ENCODE measurements at regions not wholly inside any gene's neighbourhood (a gene's known extent, or its start where the extent isn't known, plus 50 kb on each side); places are given as distances from the start of the nearest gene placed in this dataset.

DNA sequence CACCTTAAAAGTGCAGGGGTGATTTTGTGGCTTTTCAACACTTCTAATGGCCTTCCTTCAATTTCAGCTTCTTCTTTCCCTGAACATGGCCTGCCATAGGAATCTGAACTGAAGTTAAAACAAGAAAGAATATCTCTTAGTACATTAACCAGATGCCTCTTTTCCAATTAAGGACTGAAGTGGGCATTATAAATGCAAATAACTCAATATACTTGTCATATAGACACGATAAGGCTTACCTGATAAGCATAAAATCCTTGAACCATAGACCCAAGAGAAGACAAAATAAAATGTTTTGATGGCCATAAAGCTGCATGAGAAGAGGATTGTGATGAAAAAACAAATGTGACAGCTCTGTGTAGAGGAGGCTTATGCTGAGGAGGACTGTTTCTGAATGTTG, 173.1 kb downstream of the MC4R start:
- TF ChIP-seq, protein P1, sequence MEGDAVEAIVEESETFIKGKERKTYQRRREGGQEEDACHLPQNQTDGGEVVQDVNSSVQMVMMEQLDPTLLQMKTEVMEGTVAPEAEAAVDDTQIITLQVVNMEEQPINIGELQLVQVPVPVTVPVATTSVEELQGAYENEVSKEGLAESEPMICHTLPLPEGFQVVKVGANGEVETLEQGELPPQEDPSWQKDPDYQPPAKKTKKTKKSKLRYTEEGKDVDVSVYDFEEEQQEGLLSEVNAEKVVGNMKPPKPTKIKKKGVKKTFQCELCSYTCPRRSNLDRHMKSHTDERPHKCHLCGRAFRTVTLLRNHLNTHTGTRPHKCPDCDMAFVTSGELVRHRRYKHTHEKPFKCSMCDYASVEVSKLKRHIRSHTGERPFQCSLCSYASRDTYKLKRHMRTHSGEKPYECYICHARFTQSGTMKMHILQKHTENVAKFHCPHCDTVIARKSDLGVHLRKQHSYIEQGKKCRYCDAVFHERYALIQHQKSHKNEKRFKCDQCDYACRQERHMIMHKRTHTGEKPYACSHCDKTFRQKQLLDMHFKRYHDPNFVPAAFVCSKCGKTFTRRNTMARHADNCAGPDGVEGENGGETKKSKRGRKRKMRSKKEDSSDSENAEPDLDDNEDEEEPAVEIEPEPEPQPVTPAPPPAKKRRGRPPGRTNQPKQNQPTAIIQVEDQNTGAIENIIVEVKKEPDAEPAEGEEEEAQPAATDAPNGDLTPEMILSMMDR (IDR thresholded peaks at IDR 0.05) = no peak
- TF ChIP-seq POLR2A (IDR thresholded peaks at IDR 0.05) = no peak

Measured in prostate gland (tissue), 2 donors.